Adrenal gland (tissue), 5 donors: ENCODE measurements at regions not wholly inside any gene's neighbourhood (a gene's known extent, or its start where the extent isn't known, plus 50 kb on each side); places are given as distances from the start of the nearest gene placed in this dataset.

Source experiments
- CTCF ChIP-seq, 6 experiments: fragments of 450-650 bp in 4 of 6; fragments of 200-600 bp in 2 of 6; sonication (generic) in 1 of 6; IDR thresholded peaks; 1 replicate in 5 of 6; 2 replicates in 1 of 6; pipeline versions ENCODE4 v1.5.1 to v1.8.0; 2016 to 2021; ENCODE audit warnings: antibody characterized with exemption in 6 of 6, mild to moderate bottlenecking in 2 of 6, moderate library complexity in 1 of 6
- POLR2A ChIP-seq, 2 donors: fragments of 450-650 bp; IDR thresholded peaks; one replicate each; pipeline ENCODE4 v1.6.1; 2017; ENCODE audit warnings: antibody characterized with exemption in 2 of 2, mild to moderate bottlenecking in 2 of 2, moderate library complexity in 1 of 2
- donor health status: DM: no; HTN: no; CAD: no.

GRCh38 chr3:25945836-25946235 is 155.9 kb downstream of the OXSM start:
- TF ChIP-seq CTCF (IDR thresholded peaks at IDR 0.05) (no peak), POLR2A (IDR thresholded peaks at IDR 0.05) (no peak)
